ENCODE measurements at regions not wholly inside any gene's neighbourhood (a gene's known extent, or its start where the extent isn't known, plus 50 kb on each side); places are given as distances from the start of the nearest gene placed in this dataset.

- TF ChIP-seq, protein P1, sequence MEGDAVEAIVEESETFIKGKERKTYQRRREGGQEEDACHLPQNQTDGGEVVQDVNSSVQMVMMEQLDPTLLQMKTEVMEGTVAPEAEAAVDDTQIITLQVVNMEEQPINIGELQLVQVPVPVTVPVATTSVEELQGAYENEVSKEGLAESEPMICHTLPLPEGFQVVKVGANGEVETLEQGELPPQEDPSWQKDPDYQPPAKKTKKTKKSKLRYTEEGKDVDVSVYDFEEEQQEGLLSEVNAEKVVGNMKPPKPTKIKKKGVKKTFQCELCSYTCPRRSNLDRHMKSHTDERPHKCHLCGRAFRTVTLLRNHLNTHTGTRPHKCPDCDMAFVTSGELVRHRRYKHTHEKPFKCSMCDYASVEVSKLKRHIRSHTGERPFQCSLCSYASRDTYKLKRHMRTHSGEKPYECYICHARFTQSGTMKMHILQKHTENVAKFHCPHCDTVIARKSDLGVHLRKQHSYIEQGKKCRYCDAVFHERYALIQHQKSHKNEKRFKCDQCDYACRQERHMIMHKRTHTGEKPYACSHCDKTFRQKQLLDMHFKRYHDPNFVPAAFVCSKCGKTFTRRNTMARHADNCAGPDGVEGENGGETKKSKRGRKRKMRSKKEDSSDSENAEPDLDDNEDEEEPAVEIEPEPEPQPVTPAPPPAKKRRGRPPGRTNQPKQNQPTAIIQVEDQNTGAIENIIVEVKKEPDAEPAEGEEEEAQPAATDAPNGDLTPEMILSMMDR (conservative IDR thresholded peaks at IDR 0.05; ENCODE audit: low read depth, low read length): no peak
- TF ChIP-seq EZH2 (IDR thresholded peaks at IDR 0.05; ENCODE audit: borderline replicate concordance, low read depth, low read length, poor library complexity, severe bottlenecking): no peak
Observed at GRCh38 chr9:85302938-85303756, 438.6 kb downstream of the AGTPBP1 start.
